ENCODE measurements at regions not wholly inside any gene's neighbourhood (a gene's known extent, or its start where the extent isn't known, plus 50 kb on each side); places are given as distances from the start of the nearest gene placed in this dataset.

DNA sequence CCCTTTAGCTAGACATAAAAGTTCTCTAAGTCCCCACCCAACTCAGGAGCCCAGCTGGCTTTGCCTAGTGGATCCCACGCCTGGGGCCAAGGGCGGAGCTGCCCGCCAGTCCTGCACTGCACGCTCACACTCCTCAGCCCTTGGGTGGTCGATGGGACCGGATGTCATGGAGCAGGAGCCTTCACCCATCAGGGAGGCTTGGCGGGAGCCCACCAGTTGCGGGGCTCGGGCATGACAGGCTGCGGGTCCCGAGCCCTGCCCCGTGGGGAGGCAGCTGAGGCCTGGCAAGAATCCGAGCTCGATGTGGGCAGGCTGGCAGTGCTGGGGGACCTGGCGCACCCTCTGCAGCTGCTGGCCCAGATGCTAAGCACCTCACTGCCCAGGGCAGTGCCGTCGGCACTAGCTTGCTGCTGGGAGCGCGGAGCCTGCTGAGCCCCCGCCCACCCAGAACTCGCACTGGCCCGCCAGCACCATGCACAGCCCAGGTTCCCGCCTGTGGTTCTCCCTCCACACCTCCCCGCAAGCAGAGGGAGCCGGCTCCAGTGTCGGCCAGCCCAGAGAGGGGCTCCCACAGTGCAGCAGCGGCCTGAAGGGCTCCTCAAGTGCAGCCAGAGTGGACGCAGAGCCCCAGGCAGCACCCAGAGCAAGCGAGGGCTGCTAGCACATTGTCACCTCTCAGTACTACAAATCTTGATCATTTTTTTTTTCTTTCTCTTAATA is 391.4 kb upstream of the NDN start:
- TF ChIP-seq, protein P1, sequence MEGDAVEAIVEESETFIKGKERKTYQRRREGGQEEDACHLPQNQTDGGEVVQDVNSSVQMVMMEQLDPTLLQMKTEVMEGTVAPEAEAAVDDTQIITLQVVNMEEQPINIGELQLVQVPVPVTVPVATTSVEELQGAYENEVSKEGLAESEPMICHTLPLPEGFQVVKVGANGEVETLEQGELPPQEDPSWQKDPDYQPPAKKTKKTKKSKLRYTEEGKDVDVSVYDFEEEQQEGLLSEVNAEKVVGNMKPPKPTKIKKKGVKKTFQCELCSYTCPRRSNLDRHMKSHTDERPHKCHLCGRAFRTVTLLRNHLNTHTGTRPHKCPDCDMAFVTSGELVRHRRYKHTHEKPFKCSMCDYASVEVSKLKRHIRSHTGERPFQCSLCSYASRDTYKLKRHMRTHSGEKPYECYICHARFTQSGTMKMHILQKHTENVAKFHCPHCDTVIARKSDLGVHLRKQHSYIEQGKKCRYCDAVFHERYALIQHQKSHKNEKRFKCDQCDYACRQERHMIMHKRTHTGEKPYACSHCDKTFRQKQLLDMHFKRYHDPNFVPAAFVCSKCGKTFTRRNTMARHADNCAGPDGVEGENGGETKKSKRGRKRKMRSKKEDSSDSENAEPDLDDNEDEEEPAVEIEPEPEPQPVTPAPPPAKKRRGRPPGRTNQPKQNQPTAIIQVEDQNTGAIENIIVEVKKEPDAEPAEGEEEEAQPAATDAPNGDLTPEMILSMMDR (conservative IDR thresholded peaks at IDR 0.05) = no peak
- no peak for TF ChIP-seq EZH2 (IDR thresholded peaks at IDR 0.05; ENCODE audit: low read depth)

Measured in PC-9 (cell line).